ENCODE measurements at regions not wholly inside any gene's neighbourhood (a gene's known extent, or its start where the extent isn't known, plus 50 kb on each side); places are given as distances from the start of the nearest gene placed in this dataset.

DNA sequence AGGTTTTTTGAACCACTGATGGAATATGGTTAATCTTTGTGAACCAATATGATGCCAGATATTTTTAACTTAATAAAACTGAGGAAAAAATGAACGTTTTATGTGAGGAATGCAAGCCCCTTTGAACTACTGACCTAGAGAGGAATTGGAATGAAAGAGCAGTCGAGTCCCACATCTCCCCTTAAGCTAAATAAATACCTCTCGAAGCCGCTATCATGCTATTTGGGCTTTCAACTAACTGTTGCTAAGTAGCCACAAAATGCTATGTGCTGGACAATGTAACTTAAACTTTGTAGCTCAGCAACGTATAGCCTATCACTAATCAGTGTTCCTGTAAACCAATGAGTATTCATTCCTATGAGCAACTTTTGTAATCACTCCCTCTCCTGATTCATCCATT lies 1037.2 kb downstream of the SQOR start:
- CTCF ChIA-PET: no interaction called here
- no peak for TF ChIP-seq EZH2 (IDR thresholded peaks at IDR 0.05; ENCODE audit: borderline replicate concordance, low read depth, low read length, poor library complexity, severe bottlenecking)
- TF ChIP-seq, protein P1, sequence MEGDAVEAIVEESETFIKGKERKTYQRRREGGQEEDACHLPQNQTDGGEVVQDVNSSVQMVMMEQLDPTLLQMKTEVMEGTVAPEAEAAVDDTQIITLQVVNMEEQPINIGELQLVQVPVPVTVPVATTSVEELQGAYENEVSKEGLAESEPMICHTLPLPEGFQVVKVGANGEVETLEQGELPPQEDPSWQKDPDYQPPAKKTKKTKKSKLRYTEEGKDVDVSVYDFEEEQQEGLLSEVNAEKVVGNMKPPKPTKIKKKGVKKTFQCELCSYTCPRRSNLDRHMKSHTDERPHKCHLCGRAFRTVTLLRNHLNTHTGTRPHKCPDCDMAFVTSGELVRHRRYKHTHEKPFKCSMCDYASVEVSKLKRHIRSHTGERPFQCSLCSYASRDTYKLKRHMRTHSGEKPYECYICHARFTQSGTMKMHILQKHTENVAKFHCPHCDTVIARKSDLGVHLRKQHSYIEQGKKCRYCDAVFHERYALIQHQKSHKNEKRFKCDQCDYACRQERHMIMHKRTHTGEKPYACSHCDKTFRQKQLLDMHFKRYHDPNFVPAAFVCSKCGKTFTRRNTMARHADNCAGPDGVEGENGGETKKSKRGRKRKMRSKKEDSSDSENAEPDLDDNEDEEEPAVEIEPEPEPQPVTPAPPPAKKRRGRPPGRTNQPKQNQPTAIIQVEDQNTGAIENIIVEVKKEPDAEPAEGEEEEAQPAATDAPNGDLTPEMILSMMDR (conservative IDR thresholded peaks at IDR 0.05; ENCODE audit: low read depth, low read length): no peak
- H3K36me3 ChIP-seq (ENCODE audit: insufficient read depth, low read length, poor library complexity, severe bottlenecking): no peaks in the 10 kb centered on the region
- DNase-seq (ENCODE audit: low spot score): no peak
- POLR2A ChIA-PET (ENCODE audit: low non-redundant PET): no interaction called here
- H3K4me1 ChIP-seq (ENCODE audit: insufficient read depth, low read length, poor library complexity, severe bottlenecking): no peaks in the 10 kb centered on the region
- no peak overlapping the region for H3K27ac ChIP-seq (ENCODE audit: low read depth, low read length, poor library complexity, severe bottlenecking)
- no peaks in the 10 kb centered on the region for H3K9me3 ChIP-seq (ENCODE audit: low read depth, low read length, poor library complexity, severe bottlenecking)
- no TSS peak for BruUV-seq (replicated peaks)
- H3K4me3 ChIP-seq (ENCODE audit: low read depth, low read length, poor library complexity, severe bottlenecking): no peak overlapping the region
- no peaks in the 10 kb centered on the region for H3K27me3 ChIP-seq (replicated peaks; ENCODE audit: insufficient read depth, low read depth, low read length, poor library complexity)
- intact Hi-C loops (cut with micrococcal nuclease; ENCODE audit: unreplicated experiment): no loop called here

GRCh38 chr15:46676233-46677206 lies 1040.8 kb upstream of the SEMA6D start:
- TF ChIP-seq EZH2 (IDR thresholded peaks at IDR 0.05; ENCODE audit: borderline replicate concordance, low read depth, low read length, poor library complexity, severe bottlenecking): no peak
- TF ChIP-seq, protein P1 (conservative IDR thresholded peaks at IDR 0.05; ENCODE audit: low read depth, low read length): no peak
- Histone ChIP-seq H3K4me1 (ENCODE audit: insufficient read depth, low read length, poor library complexity, severe bottlenecking) (no peaks in the 10 kb centered on the region), H3K9me3 (ENCODE audit: low read depth, low read length, poor library complexity, severe bottlenecking) (no peaks in the 10 kb centered on the region), H3K36me3 (ENCODE audit: insufficient read depth, low read length, poor library complexity, severe bottlenecking) (no peaks in the 10 kb centered on the region), H3K4me3 (ENCODE audit: low read depth, low read length, poor library complexity, severe bottlenecking) (no peak overlapping the region), H3K27ac (ENCODE audit: low read depth, low read length, poor library complexity, severe bottlenecking) (no peak overlapping the region), H3K27me3 (replicated peaks; ENCODE audit: insufficient read depth, low read depth, low read length, poor library complexity) (no peaks in the 10 kb centered on the region)
- ChIA-PET CTCF (no interaction called here), POLR2A (ENCODE audit: low non-redundant PET) (no interaction called here)
- BruUV-seq (replicated peaks): no TSS peak
- no peak for DNase-seq (ENCODE audit: low spot score)
- intact Hi-C loops (cut with micrococcal nuclease; ENCODE audit: unreplicated experiment): no loop called here

DNA sequence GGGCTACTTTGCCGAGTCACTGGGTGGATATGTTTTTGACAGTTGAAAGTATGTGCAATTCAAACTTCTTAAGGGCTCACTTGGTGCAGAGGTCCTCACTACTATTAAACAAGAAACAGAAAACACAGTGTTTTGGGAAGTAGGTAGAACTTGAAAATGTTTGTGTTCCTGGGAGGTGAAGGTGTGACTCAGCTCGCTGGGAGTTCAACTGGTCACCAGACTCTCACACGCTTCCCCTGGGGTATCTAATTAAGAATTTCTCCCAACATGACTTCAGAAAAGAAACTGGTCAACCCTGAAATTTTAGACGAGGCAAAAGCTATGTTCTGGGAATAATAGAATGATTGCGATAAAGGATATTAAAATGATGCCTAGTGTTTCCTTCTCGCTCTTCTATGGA lies 1039.8 kb upstream of the SEMA6D start:
- Histone ChIP-seq H3K27ac (ENCODE audit: low read depth, low read length, poor library complexity, severe bottlenecking) (no peak overlapping the region), H3K4me1 (ENCODE audit: insufficient read depth, low read length, poor library complexity, severe bottlenecking) (no peaks in the 10 kb centered on the region), H3K27me3 (replicated peaks; ENCODE audit: insufficient read depth, low read depth, low read length, poor library complexity) (no peaks in the 10 kb centered on the region), H3K9me3 (ENCODE audit: low read depth, low read length, poor library complexity, severe bottlenecking) (no peaks in the 10 kb centered on the region), H3K36me3 (ENCODE audit: insufficient read depth, low read length, poor library complexity, severe bottlenecking) (no peaks in the 10 kb centered on the region), H3K4me3 (ENCODE audit: low read depth, low read length, poor library complexity, severe bottlenecking) (no peak overlapping the region)
- DNase-seq (ENCODE audit: low spot score): no peak
- CTCF ChIA-PET: no interaction called here
- intact Hi-C loops (cut with micrococcal nuclease; ENCODE audit: unreplicated experiment): no loop called here
- BruUV-seq (replicated peaks): no TSS peak
- POLR2A ChIA-PET (ENCODE audit: low non-redundant PET): no interaction called here
- no peak for TF ChIP-seq EZH2 (IDR thresholded peaks at IDR 0.05; ENCODE audit: borderline replicate concordance, low read depth, low read length, poor library complexity, severe bottlenecking)
- TF ChIP-seq, protein P1 (conservative IDR thresholded peaks at IDR 0.05; ENCODE audit: low read depth, low read length): no peak
